ENCODE measurements at regions not wholly inside any gene's neighbourhood (a gene's known extent, or its start where the extent isn't known, plus 50 kb on each side); places are given as distances from the start of the nearest gene placed in this dataset.

DNA sequence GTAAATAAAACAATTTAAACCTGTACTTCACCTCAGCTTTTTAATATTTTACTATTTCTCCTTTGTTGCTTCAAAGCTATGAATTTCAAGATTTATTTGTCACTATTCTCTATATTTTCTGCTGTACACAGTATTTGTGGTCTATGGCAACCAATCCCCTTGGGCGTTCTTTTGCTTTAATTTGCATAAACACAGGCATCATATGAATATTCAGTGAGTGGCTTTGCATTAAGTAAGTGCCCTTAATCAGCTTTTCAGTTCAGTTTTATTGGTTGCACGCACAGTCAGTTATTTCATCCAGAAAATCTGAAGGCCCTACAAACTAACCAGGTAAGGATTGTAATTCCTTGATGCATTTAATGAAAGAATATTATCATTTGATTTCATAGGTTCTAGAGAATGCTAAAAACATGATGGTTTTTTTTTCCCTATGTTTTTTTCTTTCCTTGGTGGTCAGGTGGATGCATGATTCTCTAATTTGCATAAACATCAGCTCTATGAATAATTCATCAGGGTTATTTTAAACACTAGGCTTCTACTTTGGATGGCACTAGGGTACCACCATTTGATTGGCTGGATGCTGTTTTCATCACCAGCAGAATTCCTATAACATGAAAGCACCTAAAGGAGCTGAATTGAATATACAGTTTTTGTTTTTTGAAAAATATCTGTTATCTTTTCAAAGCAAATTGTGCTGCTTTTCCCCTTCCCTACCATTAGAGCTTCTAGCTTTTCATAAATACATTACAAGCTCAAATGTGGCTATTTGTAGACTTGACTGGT, 249.2 kb upstream of the CCNH start:
- no peaks in the 10 kb centered on the region for H3K9me3 ChIP-seq
- no peak overlapping the region for H3K4me3 ChIP-seq
- H3K27me3 ChIP-seq, result no peaks in the 10 kb centered on the region
- H3K27ac ChIP-seq, result no peak overlapping the region
- DNase-seq (ENCODE audit: low spot score in 2 of 2), result no peak
- H3K36me3 ChIP-seq, result no peaks in the 10 kb centered on the region
- H3K4me1 ChIP-seq, result no peaks in the 10 kb centered on the region
- intact Hi-C loops (cut with DNase I), result no loop called here
- no peak for TF ChIP-seq CTCF (IDR thresholded peaks at IDR 0.05)

DNA sequence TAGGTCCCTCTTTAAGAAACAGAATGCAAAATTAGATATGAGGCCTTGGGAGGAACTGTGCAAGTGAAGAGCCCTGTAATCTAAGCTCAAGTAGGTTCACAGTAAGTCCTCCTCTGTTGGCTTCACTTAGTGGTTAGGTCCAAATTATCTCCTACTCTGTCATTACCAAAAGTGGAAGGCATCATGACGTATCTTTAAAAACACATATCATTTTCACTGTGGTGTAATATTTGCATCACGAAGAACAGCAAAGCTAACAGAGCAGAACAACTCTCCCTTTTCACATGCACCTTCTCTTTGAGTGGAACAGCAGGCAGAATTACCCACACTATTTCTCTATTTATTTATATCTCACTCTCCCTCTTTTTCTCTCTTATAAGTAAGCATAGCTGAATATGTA, 240.5 kb upstream of the CCNH start:
- TF ChIP-seq CTCF (IDR thresholded peaks at IDR 0.05), result no peak
- intact Hi-C loops (cut with DNase I), result no loop called here
- DNase-seq (ENCODE audit: low spot score in 2 of 2), result no peak
- no peaks in the 10 kb centered on the region for H3K36me3 ChIP-seq
- H3K4me1 ChIP-seq, result no peaks in the 10 kb centered on the region
- no peak overlapping the region for H3K4me3 ChIP-seq
- H3K27me3 ChIP-seq, result no peaks in the 10 kb centered on the region
- no peaks in the 10 kb centered on the region for H3K9me3 ChIP-seq
- H3K27ac ChIP-seq, result no peak overlapping the region

DNA sequence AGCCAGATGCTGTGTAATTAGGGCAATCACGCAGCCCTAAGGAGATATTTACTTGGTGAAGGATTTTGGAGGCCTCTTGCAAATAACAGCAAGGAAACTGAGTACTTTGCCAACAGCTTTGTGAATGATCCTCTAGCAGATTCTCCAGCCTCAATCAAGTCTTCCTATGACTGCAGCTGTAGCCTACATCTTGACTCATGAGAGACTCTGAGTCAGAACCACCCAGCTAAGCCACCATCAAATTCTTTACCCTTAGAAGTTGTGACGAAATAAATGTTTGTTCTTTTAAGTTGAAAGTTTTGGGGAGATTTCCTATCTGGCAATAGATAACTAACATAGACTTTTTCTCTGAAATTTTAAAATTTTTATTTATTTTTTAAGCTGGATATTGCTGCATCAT, 237.6 kb upstream of the CCNH start:
- H3K27ac ChIP-seq, result no peak overlapping the region
- TF ChIP-seq CTCF (IDR thresholded peaks at IDR 0.05), result no peak
- intact Hi-C loops (cut with DNase I), result no loop called here
- no peaks in the 10 kb centered on the region for H3K27me3 ChIP-seq
- H3K4me1 ChIP-seq, result no peaks in the 10 kb centered on the region
- H3K9me3 ChIP-seq, result no peaks in the 10 kb centered on the region
- DNase-seq (ENCODE audit: low spot score in 2 of 2), result no peak
- no peak overlapping the region for H3K4me3 ChIP-seq
- no peaks in the 10 kb centered on the region for H3K36me3 ChIP-seq

DNA sequence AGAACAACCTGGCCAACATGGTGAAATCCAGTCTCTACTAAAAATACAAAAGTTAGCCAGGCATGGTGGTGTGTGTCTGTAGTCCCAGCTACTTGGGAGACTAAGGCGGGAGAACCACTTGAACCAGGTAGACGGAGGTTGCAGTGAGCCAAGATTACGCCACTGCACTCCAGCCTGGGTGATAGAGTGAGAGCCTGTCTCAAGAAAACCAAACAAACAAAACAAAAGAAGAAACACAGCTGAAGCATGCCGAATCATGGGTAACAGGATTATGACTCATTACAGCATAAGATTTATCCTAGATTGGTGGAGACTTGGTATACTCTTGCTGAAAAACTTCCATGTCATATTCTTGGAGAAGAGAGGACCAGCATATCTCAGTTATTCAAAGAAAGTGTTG, 236.7 kb upstream of the CCNH start:
- TF ChIP-seq CTCF (IDR thresholded peaks at IDR 0.05), result no peak
- no peaks in the 10 kb centered on the region for H3K4me1 ChIP-seq
- H3K27ac ChIP-seq, result no peak overlapping the region
- H3K36me3 ChIP-seq, result no peaks in the 10 kb centered on the region
- intact Hi-C loops (cut with DNase I), result no loop called here
- no peaks in the 10 kb centered on the region for H3K27me3 ChIP-seq
- H3K9me3 ChIP-seq, result no peaks in the 10 kb centered on the region
- DNase-seq (ENCODE audit: low spot score in 2 of 2), result no peak
- H3K4me3 ChIP-seq, result no peak overlapping the region

- no peak for TF ChIP-seq CTCF (IDR thresholded peaks at IDR 0.05)
- Histone ChIP-seq H3K27ac (no peak overlapping the region), H3K36me3 (no peaks in the 10 kb centered on the region), H3K4me1 (no peaks in the 10 kb centered on the region), H3K4me3 (no peak overlapping the region), H3K27me3 (no peaks in the 10 kb centered on the region), H3K9me3 (no peaks in the 10 kb centered on the region)
- no peak for DNase-seq (ENCODE audit: low spot score in 2 of 2)
- intact Hi-C loops (cut with DNase I), result no loop called here
Observed at GRCh38 chr5:87645224-87645623, 232.5 kb upstream of the CCNH start.

DNA sequence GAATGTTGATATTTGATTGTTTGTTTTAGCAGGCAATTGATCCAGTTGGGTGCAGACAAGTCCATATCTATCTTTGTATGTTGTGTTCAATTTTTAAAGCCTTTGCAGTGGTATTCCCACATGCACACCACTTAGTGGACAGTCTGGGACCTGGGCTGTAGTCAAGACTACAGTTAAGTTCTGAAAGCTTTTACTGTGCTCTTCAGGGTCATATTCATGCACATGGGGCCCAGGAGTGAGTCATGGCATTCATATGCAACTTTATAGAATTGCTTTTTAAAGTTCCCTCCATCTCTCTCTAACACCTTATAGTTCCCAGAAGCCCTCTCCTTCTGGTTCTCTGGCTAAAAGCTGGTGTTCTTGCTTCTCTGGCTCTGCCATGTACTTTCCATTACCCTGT, 228.2 kb upstream of the CCNH start:
- no peaks in the 10 kb centered on the region for H3K4me1 ChIP-seq
- intact Hi-C loops (cut with DNase I), result no loop called here
- no peak for TF ChIP-seq CTCF (IDR thresholded peaks at IDR 0.05)
- DNase-seq (ENCODE audit: low spot score in 2 of 2), result no peak
- no peak overlapping the region for H3K27ac ChIP-seq
- H3K36me3 ChIP-seq, result no peaks in the 10 kb centered on the region
- no peaks in the 10 kb centered on the region for H3K27me3 ChIP-seq
- no peak overlapping the region for H3K4me3 ChIP-seq
- no peaks in the 10 kb centered on the region for H3K9me3 ChIP-seq

Data from ascending aorta (tissue), 2 donors.